Fibroblast of skin of scalp (primary cell): ENCODE measurements at regions not wholly inside any gene's neighbourhood (a gene's known extent, or its start where the extent isn't known, plus 50 kb on each side); places are given as distances from the start of the nearest gene placed in this dataset.
"Not testable (repeated sequence)": the region's sequence is repeated elsewhere in the genome, so short reads cannot be mapped to it uniquely, and the experiment has no call there.

Experiments used
- DNase-seq: peaks from one replicate; pipeline ENCODE4 v3.0.0-alpha.2; 2013

DNA sequence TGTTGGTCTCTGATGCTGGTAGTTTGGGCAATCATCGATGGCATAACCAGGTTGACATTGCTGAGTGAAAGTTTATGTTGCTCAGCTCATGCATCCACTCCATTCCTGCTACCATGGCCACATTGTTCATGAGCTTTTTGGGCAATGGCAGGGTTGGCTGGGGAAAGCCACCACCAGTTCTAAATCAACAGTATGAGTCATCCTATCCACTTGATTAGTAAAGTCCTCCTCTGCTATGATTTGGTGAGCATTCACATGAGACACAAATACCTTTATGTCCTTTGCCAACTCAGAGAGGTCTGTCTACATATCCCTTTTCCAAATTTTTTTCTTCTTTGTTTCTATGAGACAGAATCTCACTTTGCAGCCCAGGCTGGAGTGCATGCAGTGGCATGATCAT lies 129.7 kb upstream of the FBN2 start:
- DNase-seq: no peak

GRCh38 chr5:128668921-128669320 lies 130.9 kb upstream of the FBN2 start:
- no peak for DNase-seq

GRCh38 chr5:128669803-128670202 lies 131.8 kb upstream of the FBN2 start:
- no peak for DNase-seq

DNA sequence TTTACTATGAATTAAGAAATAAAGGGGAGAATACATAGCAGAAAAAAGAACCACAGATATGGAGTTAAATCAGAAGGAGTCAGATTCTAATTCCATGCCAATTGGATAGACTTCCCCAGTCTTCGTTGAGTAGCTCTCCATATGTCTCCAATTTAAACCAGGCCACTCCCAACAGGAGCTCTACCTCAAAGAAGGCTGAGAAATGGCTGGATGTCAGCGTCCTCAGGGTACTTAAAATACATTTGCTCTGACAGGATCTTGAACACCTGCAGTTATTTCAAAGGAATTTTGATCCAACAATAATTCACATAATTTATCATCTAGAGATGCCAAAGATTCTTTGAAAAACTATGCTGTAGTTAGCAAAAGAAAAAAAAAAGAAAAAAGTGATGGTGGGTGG lies 133.9 kb upstream of the FBN2 start:
- DNase-seq: no peak

- no peak for DNase-seq
Measured at GRCh38 chr5:128673000-128673399, 135.0 kb upstream of the FBN2 start.

DNA sequence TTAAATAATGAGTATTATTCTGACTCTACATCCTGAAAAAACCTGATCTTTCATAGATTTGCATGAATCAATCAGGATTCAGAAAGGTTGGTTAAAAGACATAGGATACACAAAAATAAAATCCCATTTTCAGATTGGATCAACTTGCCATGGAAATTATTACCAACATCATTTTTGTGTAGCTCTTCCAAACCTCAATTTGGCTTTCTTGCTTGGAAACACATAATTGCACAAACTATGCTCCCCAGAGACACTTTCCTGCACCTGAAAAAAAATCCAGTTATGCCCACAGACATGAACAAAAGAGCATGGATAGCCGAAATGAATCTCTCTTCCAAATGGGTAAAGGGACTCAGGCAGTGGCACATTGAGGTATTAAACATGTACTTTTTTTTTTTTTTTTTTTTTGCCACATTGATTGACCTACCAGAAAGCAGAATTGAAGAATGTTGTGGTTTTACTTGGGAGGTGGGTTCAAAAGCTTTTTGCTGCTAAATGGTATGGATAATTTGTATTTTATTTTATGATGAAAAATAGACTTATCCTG lies 135.4 kb upstream of the FBN2 start:
- no peak for DNase-seq

GRCh38 chr5:128673970-128674369 lies 135.9 kb upstream of the FBN2 start:
- DNase-seq: no peak

- peak; percentile 66 for DNase-seq
Measured at GRCh38 chr5:128674837-128675446, 136.9 kb upstream of the FBN2 start.

DNA sequence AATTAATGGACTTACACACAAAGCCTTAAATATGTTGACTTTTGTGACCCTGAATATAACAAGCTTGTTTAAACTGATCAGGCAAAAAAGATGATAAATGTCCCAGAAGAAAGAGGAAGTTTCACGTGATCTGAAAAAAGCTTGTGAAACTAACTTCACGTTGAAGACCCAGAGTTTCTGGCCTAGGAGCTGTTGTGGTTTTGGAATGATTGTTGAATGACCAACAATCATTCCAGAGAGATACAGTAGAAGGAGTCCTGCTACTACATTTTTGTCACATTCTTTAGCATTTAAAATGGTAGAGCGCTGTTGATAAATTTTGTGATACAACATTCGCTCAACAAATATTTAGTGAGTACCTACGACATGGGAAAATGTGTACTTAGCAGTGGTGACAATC lies 143.1 kb upstream of the FBN2 start:
- peak; percentile 46 for DNase-seq

GRCh38 chr5:128681764-128682592 lies 143.9 kb upstream of the FBN2 start:
- DNase-seq: peak; percentile 28

DNA sequence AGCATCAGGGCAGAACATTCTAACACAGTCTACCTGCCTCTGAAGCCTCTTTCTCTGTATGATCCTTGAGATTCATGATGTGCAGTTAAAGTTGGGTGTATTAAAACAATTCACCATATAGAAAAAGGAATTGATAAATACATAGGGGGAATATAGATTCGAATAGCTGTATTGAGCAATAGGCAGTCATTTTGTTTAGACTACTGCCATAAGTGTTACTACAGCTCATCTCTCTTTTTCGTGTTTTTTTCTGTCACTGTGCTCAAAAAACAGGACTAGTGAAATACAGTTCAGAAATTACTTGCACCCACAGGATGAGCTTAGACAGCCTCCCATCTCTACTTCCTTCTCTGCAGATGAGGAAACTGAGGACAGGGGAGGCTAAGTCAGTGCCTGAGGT lies 144.6 kb upstream of the FBN2 start:
- DNase-seq: no peak

- DNase-seq: peak; percentile 79
Measured at GRCh38 chr5:128684961-128685360, 146.9 kb upstream of the FBN2 start.

GRCh38 chr5:128687930-128688329 lies 149.9 kb upstream of the FBN2 start:
- no peak for DNase-seq

DNA sequence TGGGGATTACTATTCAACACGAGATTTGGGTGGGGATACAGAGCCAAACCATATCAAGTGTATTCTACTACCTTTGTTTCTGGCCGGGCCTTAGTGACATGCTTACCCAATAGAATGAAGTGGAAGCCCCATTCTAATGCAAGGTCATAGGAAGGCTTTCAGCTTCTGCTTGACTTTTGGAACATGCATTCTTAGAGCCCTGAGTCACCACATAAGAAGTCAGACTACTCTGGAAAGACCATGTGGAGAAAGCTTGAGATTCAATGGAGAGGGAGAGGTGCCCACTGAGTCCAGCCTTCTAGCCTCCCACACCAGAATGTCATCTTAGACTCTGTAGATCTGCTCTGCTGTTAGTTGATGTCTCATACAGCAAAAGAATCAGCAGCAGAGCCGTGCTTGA lies 155.7 kb upstream of the FBN2 start:
- DNase-seq: peak; percentile 53

- DNase-seq: peak; percentile 17
Measured at GRCh38 chr5:128695791-128696530, 157.9 kb upstream of the FBN2 start.

DNA sequence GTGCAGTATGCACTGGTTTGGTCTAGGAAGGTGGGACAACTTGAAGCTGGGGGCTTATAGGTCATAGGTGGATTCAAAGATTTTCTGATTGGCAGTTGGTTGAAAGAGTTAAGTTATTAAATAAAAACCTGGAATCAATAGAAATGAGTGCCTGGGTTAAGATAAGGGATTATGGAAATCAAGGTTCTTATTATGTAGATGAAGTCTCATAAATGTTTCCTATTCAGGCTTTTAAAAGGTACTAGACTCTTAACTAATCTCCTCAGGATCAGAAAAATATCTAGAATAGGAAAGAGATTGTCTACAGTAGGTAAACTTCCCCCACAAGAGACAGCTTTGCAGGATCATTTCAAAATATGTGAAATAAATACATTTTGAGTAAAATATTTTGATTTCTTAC lies 163.3 kb upstream of the FBN2 start:
- no peak for DNase-seq

- no peak for DNase-seq
Measured at GRCh38 chr5:128703322-128703721, 165.3 kb upstream of the FBN2 start.

- no peak for DNase-seq
Measured at GRCh38 chr5:128706269-128706668, 168.2 kb upstream of the FBN2 start.

DNA sequence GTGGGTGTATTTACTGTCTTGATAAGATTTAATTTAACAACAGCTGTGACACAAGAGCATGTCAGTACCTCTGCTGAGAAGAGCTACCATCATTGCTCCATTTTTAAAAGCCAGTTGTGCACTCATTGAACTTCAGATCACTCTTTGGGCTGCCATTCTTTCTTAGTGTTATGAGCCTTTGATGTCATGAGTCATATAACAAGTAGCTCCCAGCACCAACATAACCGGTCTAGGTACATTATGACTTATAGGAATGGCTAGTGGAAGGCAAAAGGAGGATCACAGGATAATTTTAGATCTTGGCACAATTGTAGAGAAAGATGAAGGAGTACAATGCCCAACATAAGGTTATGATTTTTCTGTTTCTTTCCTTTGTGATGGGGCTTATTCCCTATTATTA lies 170.8 kb upstream of the FBN2 start:
- no peak for DNase-seq

GRCh38 chr5:128711216-128711615 lies 173.2 kb upstream of the FBN2 start:
- no peak for DNase-seq

- no peak for DNase-seq
Measured at GRCh38 chr5:128714551-128714950, 176.5 kb upstream of the FBN2 start.

DNA sequence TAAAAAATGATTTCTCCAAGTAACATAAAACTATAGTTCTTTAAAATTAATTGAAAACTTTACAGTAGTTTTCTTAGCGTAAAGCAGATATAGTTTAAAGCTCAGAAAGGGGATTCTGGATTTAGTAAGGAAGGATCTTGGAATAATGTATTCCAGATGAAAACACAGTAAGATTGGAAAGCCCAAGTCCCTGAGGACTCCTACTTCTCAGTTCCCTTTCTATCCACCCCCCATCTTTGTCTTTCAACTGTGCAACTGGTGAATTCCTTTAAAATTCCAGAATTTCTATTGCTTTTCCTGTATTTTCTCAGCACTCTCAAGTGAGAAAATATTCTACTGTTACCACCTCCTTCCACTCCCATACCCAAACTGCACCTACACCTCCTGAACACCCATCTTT lies 184.5 kb upstream of the FBN2 start:
- peak; percentile 66 for DNase-seq

DNA sequence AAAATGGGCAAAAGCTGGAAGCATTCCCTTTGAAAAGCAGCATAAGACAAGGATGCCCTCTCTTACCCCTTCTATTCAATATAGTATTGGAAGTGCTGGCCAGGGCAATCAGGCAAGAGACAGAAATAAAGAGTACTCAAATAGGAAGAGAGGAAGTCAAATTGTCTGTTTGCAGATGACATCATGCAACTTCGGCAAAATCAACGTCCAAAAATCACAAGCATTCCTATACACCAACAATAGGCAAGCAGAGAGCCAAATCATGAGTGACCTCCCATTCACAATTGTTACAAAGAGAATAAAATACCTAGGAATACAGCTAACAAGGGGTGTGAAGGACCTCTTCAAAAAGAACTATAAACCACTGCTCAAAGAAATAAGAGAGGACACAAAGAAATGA lies 192.0 kb upstream of the FBN2 start:
- not testable (repeated sequence) for DNase-seq
